Activated CD4-positive, alpha-beta T cell treated with anti-CD3 and anti-CD28 coated beads, Interleukin-2, Interleukin-6, amounts not matched to agents 100 ng/mL and 50 ng/mL, durations not matched to agents 16 hours and 8 hours (primary cell): ENCODE measurements at regions not wholly inside any gene's neighbourhood (a gene's known extent, or its start where the extent isn't known, plus 50 kb on each side); places are given as distances from the start of the nearest gene placed in this dataset.
"Not testable (repeated sequence)": the region's sequence is repeated elsewhere in the genome, so short reads cannot be mapped to it uniquely, and the experiment has no call there.

Experiments used
- DNase-seq: peaks from one replicate; pipeline ENCODE4 v3.0.0-alpha.2; 2020

- not testable (repeated sequence) for DNase-seq
These were observed 202.4 kb downstream of the FAM43A start for GRCh38 chr3:194888062-194888461.

- DNase-seq, result no peak
These were observed 203.2 kb downstream of the FAM43A start for GRCh38 chr3:194888916-194889315.

- DNase-seq, result no peak
These were observed 204.4 kb downstream of the FAM43A start for GRCh38 chr3:194890091-194890490.

GRCh38 chr3:194893121-194893987 is 207.7 kb downstream of the FAM43A start:
- DNase-seq, result peak; percentile 65

- DNase-seq, result no peak
These were observed 208.9 kb downstream of the FAM43A start for GRCh38 chr3:194894538-194894937.

- DNase-seq, result no peak
These were observed 215.3 kb downstream of the FAM43A start for GRCh38 chr3:194900854-194901522.

GRCh38 chr3:194903447-194903846 is 217.8 kb downstream of the FAM43A start:
- DNase-seq, result not testable (repeated sequence)

- DNase-seq, result not testable (repeated sequence)
These were observed 219.3 kb downstream of the FAM43A start for GRCh38 chr3:194904999-194905398.

- DNase-seq, result no peak
These were observed 220.0 kb downstream of the FAM43A start for GRCh38 chr3:194905696-194906095.

- DNase-seq, result no peak
These were observed 220.5 kb downstream of the FAM43A start for GRCh38 chr3:194906229-194906629.

GRCh38 chr3:194906970-194907629 is 221.4 kb downstream of the FAM43A start:
- peak; percentile 5 for DNase-seq

GRCh38 chr3:194907811-194908210 is 222.1 kb downstream of the FAM43A start:
- no peak for DNase-seq

- DNase-seq, result no peak
These were observed 222.8 kb downstream of the FAM43A start for GRCh38 chr3:194908496-194908895.

- no peak for DNase-seq
These were observed 223.3 kb downstream of the FAM43A start for GRCh38 chr3:194908972-194909371.

- DNase-seq, result no peak
These were observed 224.8 kb downstream of the FAM43A start for GRCh38 chr3:194910414-194910984.

GRCh38 chr3:194913316-194913715 is 227.6 kb downstream of the FAM43A start:
- DNase-seq, result no peak

- not testable (repeated sequence) for DNase-seq
These were observed 239.2 kb downstream of the FAM43A start for GRCh38 chr3:194924889-194925288.

GRCh38 chr3:194925614-194926013 is 239.9 kb downstream of the FAM43A start:
- DNase-seq, result no peak

- no peak for DNase-seq
These were observed 242.5 kb downstream of the FAM43A start for GRCh38 chr3:194928227-194928626.

- peak; percentile 5 for DNase-seq
These were observed 243.3 kb downstream of the FAM43A start for GRCh38 chr3:194928831-194929577.

GRCh38 chr3:194929578-194929960 is 243.9 kb downstream of the FAM43A start:
- DNase-seq, result no peak

GRCh38 chr3:194930377-194931204 is 244.9 kb downstream of the FAM43A start:
- no peak for DNase-seq
